Left cardiac atrium (tissue), 4 donors: ENCODE measurements at regions not wholly inside any gene's neighbourhood (a gene's known extent, or its start where the extent isn't known, plus 50 kb on each side); places are given as distances from the start of the nearest gene placed in this dataset.

Experiments
- ATAC-seq, 2 donors: fragments of 200-7000 bp; cut with Tn5 transposase; one replicate each; pipeline ENCODE4 v1.9.1; 2020; ENCODE audit warnings: mild to moderate bottlenecking in 2 of 2, moderate library complexity in 2 of 2
- DNase-seq: peaks from one replicate; pipeline ENCODE4 v3.0.0-alpha.2; 2020
- intact Hi-C, 2 donors: fragments of 100-400 bp; cut with DNase I; formaldehyde crosslinking; loops; one replicate each; pipeline versions ENCODE4 v1.14.1 to v1.15.1; 2022 to 2023
- donor health status: DM: no; HTN: yes; CAD: no.
- donor health status: DM: no; HTN: yes; CAD: no; lungs with severe emphysema.
- donor health status: DM: yes; HTN: yes; CAD: no.
- donor health status: Dilated cardiomyopathy.

- intact Hi-C loops = no loop called here
- DNase-seq (no peak), ATAC-seq (no peak)
Measured at GRCh38 chr9:1453636-1454035, 403.5 kb downstream of the DMRT2 start.

GRCh38 chr9:1454211-1454610 is 404.1 kb downstream of the DMRT2 start:
- intact Hi-C loops = no loop called here
- no peak for DNase-seq

GRCh38 chr9:1454616-1455347 is 404.6 kb downstream of the DMRT2 start:
- ATAC-seq = no peak
- intact Hi-C loops = no loop called here
- DNase-seq = no peak

More at GRCh38 chr9:1454211-1454610, 404.1 kb downstream of the DMRT2 start:
- no peak for ATAC-seq

- ATAC-seq (no peak), DNase-seq (no peak)
- intact Hi-C loops = no loop called here
Measured at GRCh38 chr9:1455766-1456165, 405.6 kb downstream of the DMRT2 start.

GRCh38 chr9:1456301-1457024 is 406.3 kb downstream of the DMRT2 start:
- ATAC-seq (no peak), DNase-seq (no peak)
- intact Hi-C loops = no loop called here

GRCh38 chr9:1457460-1457859 is 407.3 kb downstream of the DMRT2 start:
- no peak for ATAC-seq
- no peak for DNase-seq
- intact Hi-C loops = no loop called here

GRCh38 chr9:1458503-1458902 is 408.3 kb downstream of the DMRT2 start:
- ATAC-seq (peak in 1 of 2 donors; percentile 69), DNase-seq (no peak)
- intact Hi-C loops = no loop called here

- ATAC-seq (no peak), DNase-seq (no peak)
- intact Hi-C loops = loop anchor here in 1 of 2 donors (10.0 kb wide), 1 partner anchor 145 kb away; no protein-coding TSS in a partner anchor
Measured at GRCh38 chr9:1460143-1460769, 410.1 kb downstream of the DMRT2 start.

GRCh38 chr9:1461812-1462211 is 411.7 kb downstream of the DMRT2 start:
- ATAC-seq (no peak), DNase-seq (no peak)
- intact Hi-C loops = loop anchor here in 1 of 2 donors (10.0 kb wide), 1 partner anchor 143 kb away; no protein-coding TSS in a partner anchor

GRCh38 chr9:1462626-1463308 is 412.6 kb downstream of the DMRT2 start:
- ATAC-seq = no peak
- intact Hi-C loops = loop anchor here in 1 of 2 donors (10.0 kb wide), 1 partner anchor 142 kb away; no protein-coding TSS in a partner anchor

GRCh38 chr9:1469996-1470395 is 419.8 kb downstream of the DMRT2 start:
- no peak for DNase-seq
- intact Hi-C loops = loop anchor here in 1 of 2 donors (10.0 kb wide), 1 partner anchor 135 kb away; no protein-coding TSS in a partner anchor
- ATAC-seq = no peak

More at GRCh38 chr9:1462626-1463308, 412.6 kb downstream of the DMRT2 start:
- no peak for DNase-seq

GRCh38 chr9:1473956-1474634 is 423.9 kb downstream of the DMRT2 start:
- intact Hi-C loops = no loop called here
- ATAC-seq (no peak), DNase-seq (no peak)

GRCh38 chr9:1474671-1475070 is 424.5 kb downstream of the DMRT2 start:
- no peak for DNase-seq
- no peak for ATAC-seq
- intact Hi-C loops = no loop called here

- ATAC-seq = no peak
- intact Hi-C loops = loop anchor here in 1 of 2 donors (10.0 kb wide), 1 partner anchor 54 kb away; no protein-coding TSS in a partner anchor
- no peak for DNase-seq
Measured at GRCh38 chr9:1490341-1491232, 440.4 kb downstream of the DMRT2 start.

GRCh38 chr9:1492156-1492555 is 442.0 kb downstream of the DMRT2 start:
- DNase-seq (no peak), ATAC-seq (no peak)
- intact Hi-C loops = loop anchor here in 1 of 2 donors (10.0 kb wide), 1 partner anchor 53 kb away; no protein-coding TSS in a partner anchor

GRCh38 chr9:1495282-1496030 is 445.3 kb downstream of the DMRT2 start:
- DNase-seq (no peak), ATAC-seq (no peak)
- intact Hi-C loops = loop anchor here in 1 of 2 donors (10.0 kb wide), 1 partner anchor 49 kb away; no protein-coding TSS in a partner anchor

- ATAC-seq (no peak), DNase-seq (no peak)
- intact Hi-C loops = no loop called here
Measured at GRCh38 chr9:1505489-1505888, 455.3 kb downstream of the DMRT2 start.
